ENCODE measurements at regions not wholly inside any gene's neighbourhood (a gene's known extent, or its start where the extent isn't known, plus 50 kb on each side); places are given as distances from the start of the nearest gene placed in this dataset.

DNA sequence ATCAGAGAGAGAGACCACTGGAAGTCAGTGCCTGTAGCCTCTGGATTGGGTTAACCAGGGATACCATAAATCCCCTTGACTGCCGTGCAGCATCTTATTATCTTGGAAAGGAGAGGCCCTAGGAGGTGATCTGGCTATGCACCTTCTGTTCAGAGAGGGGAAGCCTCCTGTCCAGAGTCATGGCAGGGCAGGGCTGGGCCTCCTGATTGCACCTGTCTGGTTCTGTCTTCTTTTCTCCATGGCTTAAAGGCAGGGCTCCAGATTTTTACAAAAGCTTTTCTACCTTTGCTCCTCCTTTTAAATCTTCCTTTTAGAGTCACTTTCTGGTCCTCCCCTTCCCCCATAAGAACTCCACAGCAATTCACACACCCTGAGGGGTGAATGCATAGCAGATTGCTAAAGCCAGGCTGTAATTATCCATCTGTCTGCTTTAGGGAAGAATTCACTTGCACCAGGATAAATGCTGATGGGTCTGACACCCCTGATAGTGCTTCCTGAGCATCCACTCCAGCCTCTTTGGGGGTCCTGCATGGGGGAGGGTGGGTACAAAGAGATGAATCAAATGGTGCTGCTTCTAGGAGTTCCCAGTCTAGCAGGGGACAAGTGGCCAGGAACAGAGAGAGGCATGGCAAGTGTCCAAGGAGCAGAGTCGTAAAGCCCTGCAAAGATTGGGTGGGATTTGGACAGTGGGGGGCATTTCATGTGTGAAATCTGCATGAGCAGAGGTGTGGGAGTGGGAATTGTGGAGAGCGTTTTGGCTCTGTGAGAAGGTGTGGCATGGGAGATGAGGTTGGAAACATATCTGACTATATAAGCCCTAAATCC is 141.3 kb upstream of the ALDH1B1 start:
- H3K4me3 Mint-ChIP-seq, result no peak overlapping the region
- no peak overlapping the region for H3K27ac Mint-ChIP-seq
- DNase-seq (ENCODE audit: low spot score) (no peak), ATAC-seq (no peak)
- H3K9me3 Mint-ChIP-seq, result no peaks in the 10 kb centered on the region; the same call in 2 of the 3 replicates
- no peaks in the 10 kb centered on the region for H3K4me1 ChIP-seq (ENCODE audit: insufficient read depth)
- no peaks in the 10 kb centered on the region for H3K36me3 ChIP-seq (ENCODE audit: insufficient read depth)
- no peaks in the 10 kb centered on the region for H3K36me3 Mint-ChIP-seq (ENCODE audit: low read depth)
- H3K27me3 ChIP-seq (ENCODE audit: insufficient read depth), result peaks cover 4% of the 10 kb centered on the region; the same call in 1 of the 2 replicates
- H3K79me2 ChIP-seq (replicated peaks; ENCODE audit: insufficient read depth), result no peaks in the 10 kb centered on the region
- peaks cover 6% of the 10 kb centered on the region; the same call in 2 of the 3 replicates for H3K4me1 Mint-ChIP-seq
- no peaks in the 10 kb centered on the region for H3K9me2 ChIP-seq (ENCODE audit: insufficient read depth)
- no peak overlapping the region for H3K4me2 ChIP-seq
- H3K27ac ChIP-seq (ENCODE audit: low read depth), result no peak overlapping the region
- no peak overlapping the region for H2AFZ ChIP-seq
- H4K20me1 ChIP-seq (replicated peaks; ENCODE audit: insufficient read depth), result no peaks in the 10 kb centered on the region
- TF ChIP-seq, protein P1, sequence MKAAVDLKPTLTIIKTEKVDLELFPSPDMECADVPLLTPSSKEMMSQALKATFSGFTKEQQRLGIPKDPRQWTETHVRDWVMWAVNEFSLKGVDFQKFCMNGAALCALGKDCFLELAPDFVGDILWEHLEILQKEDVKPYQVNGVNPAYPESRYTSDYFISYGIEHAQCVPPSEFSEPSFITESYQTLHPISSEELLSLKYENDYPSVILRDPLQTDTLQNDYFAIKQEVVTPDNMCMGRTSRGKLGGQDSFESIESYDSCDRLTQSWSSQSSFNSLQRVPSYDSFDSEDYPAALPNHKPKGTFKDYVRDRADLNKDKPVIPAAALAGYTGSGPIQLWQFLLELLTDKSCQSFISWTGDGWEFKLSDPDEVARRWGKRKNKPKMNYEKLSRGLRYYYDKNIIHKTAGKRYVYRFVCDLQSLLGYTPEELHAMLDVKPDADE (IDR thresholded peaks at IDR 0.05), result no peak
- TF ChIP-seq, protein P2, sequence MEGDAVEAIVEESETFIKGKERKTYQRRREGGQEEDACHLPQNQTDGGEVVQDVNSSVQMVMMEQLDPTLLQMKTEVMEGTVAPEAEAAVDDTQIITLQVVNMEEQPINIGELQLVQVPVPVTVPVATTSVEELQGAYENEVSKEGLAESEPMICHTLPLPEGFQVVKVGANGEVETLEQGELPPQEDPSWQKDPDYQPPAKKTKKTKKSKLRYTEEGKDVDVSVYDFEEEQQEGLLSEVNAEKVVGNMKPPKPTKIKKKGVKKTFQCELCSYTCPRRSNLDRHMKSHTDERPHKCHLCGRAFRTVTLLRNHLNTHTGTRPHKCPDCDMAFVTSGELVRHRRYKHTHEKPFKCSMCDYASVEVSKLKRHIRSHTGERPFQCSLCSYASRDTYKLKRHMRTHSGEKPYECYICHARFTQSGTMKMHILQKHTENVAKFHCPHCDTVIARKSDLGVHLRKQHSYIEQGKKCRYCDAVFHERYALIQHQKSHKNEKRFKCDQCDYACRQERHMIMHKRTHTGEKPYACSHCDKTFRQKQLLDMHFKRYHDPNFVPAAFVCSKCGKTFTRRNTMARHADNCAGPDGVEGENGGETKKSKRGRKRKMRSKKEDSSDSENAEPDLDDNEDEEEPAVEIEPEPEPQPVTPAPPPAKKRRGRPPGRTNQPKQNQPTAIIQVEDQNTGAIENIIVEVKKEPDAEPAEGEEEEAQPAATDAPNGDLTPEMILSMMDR (conservative IDR thresholded peaks at IDR 0.05; ENCODE audit: low read depth in 2 of 2), result no peak
- no peak for TF ChIP-seq EZH2phosphoT487 (IDR thresholded peaks at IDR 0.05; ENCODE audit: unreplicated experiment)
- no peak for TF ChIP-seq JUNB (IDR thresholded peaks at IDR 0.05; ENCODE audit: unreplicated experiment)
- TF ChIP-seq EZH2 (IDR thresholded peaks at IDR 0.05; ENCODE audit: low read depth, unreplicated experiment), result no peak
- TF ChIP-seq, protein P3, sequence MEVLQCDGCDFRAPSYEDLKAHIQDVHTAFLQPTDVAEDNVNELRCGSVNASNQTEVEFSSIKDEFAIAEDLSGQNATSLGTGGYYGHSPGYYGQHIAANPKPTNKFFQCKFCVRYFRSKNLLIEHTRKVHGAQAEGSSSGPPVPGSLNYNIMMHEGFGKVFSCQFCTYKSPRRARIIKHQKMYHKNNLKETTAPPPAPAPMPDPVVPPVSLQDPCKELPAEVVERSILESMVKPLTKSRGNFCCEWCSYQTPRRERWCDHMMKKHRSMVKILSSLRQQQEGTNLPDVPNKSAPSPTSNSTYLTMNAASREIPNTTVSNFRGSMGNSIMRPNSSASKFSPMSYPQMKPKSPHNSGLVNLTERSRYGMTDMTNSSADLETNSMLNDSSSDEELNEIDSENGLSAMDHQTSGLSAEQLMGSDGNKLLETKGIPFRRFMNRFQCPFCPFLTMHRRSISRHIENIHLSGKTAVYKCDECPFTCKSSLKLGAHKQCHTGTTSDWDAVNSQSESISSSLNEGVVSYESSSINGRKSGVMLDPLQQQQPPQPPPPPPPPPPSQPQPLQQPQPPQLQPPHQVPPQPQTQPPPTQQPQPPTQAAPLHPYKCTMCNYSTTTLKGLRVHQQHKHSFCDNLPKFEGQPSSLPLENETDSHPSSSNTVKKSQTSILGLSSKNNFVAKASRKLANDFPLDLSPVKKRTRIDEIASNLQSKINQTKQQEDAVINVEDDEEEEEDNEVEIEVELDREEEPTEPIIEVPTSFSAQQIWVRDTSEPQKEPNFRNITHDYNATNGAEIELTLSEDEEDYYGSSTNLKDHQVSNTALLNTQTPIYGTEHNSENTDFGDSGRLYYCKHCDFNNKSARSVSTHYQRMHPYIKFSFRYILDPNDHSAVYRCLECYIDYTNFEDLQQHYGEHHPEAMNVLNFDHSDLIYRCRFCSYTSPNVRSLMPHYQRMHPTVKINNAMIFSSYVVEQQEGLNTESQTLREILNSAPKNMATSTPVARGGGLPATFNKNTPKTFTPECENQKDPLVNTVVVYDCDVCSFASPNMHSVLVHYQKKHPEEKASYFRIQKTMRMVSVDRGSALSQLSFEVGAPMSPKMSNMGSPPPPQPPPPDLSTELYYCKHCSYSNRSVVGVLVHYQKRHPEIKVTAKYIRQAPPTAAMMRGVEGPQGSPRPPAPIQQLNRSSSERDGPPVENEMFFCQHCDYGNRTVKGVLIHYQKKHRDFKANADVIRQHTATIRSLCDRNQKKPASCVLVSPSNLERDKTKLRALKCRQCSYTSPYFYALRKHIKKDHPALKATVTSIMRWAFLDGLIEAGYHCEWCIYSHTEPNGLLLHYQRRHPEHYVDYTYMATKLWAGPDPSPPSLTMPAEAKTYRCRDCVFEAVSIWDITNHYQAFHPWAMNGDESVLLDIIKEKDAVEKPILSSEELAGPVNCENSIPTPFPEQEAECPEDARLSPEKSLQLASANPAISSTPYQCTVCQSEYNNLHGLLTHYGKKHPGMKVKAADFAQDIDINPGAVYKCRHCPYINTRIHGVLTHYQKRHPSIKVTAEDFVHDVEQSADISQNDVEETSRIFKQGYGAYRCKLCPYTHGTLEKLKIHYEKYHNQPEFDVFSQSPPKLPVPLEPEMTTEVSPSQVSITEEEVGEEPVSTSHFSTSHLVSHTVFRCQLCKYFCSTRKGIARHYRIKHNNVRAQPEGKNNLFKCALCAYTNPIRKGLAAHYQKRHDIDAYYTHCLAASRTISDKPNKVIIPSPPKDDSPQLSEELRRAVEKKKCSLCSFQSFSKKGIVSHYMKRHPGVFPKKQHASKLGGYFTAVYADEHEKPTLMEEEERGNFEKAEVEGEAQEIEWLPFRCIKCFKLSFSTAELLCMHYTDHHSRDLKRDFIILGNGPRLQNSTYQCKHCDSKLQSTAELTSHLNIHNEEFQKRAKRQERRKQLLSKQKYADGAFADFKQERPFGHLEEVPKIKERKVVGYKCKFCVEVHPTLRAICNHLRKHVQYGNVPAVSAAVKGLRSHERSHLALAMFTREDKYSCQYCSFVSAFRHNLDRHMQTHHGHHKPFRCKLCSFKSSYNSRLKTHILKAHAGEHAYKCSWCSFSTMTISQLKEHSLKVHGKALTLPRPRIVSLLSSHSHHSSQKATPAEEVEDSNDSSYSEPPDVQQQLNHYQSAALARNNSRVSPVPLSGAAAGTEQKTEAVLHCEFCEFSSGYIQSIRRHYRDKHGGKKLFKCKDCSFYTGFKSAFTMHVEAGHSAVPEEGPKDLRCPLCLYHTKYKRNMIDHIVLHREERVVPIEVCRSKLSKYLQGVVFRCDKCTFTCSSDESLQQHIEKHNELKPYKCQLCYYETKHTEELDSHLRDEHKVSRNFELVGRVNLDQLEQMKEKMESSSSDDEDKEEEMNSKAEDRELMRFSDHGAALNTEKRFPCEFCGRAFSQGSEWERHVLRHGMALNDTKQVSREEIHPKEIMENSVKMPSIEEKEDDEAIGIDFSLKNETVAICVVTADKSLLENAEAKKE (CRISPR knock-in tag; IDR thresholded peaks at IDR 0.05), result no peak
- no peak for TF ChIP-seq NANOG (IDR thresholded peaks at IDR 0.05; ENCODE audit: borderline replicate concordance)
- TF ChIP-seq ZNF331 (CRISPR knock-in tag; IDR thresholded peaks at IDR 0.05; ENCODE audit: low read depth), result no peak
- TF ChIP-seq POLR2AphosphoS5 (IDR thresholded peaks at IDR 0.05; ENCODE audit: low read depth), result no peak
- peaks cover 10% of the 10 kb centered on the region for H3K27me3 Mint-ChIP-seq (ENCODE audit: insufficient read depth, low read depth, poor library complexity)
- no peak overlapping the region for H3K4me3 ChIP-seq
- H3F3A ChIP-seq (replicated peaks; ENCODE audit: low read depth), result no peaks in the 10 kb centered on the region

Measured in GM23338 (cell line).